ENCODE measurements at regions not wholly inside any gene's neighbourhood (a gene's known extent, or its start where the extent isn't known, plus 50 kb on each side); places are given as distances from the start of the nearest gene placed in this dataset.
"Not testable (repeated sequence)": the region's sequence is repeated elsewhere in the genome, so short reads cannot be mapped to it uniquely, and the experiment has no call there.

GRCh38 chr10:45235260-45235769, 80.1 kb downstream of the OR13A1 start:
- H3K9me3 ChIP-seq (replicated peaks in 1 of 2; ENCODE audit: control insufficient read depth in 2 of 2, insufficient read depth in 1 of 2, low read depth in 1 of 2, low read length in 2 of 2); H3K27me3 ChIP-seq (ENCODE audit: control insufficient read depth in 3 of 3, insufficient read depth in 3 of 3, low read depth in 1 of 3, low read length in 3 of 3); H3K4ac ChIP-seq (ENCODE audit: low read length); H2AK5ac ChIP-seq (ENCODE audit: low read depth, low read length); H3K4me3 ChIP-seq (ENCODE audit: low read length in 2 of 2); H3K4me2 ChIP-seq (ENCODE audit: insufficient read depth, low read length, poor library complexity, severe bottlenecking); H3K9ac ChIP-seq (ENCODE audit: low read depth, low read length, poor library complexity); H3K27ac ChIP-seq (replicated peaks; ENCODE audit: low read length); H4K91ac ChIP-seq (ENCODE audit: low read depth, low read length, poor library complexity); H3K23ac ChIP-seq (ENCODE audit: low read depth, low read length, poor library complexity); H3K79me1 ChIP-seq (ENCODE audit: low read depth, low read length); H2BK12ac ChIP-seq (ENCODE audit: low read length); H4K8ac ChIP-seq (ENCODE audit: low read depth, low read length); H3K4me1 ChIP-seq (ENCODE audit: control insufficient read depth in 2 of 2, insufficient read depth in 1 of 2, low read depth in 1 of 2, low read length in 2 of 2); H3K18ac ChIP-seq (ENCODE audit: low read length); H2BK15ac ChIP-seq (ENCODE audit: low read length); H2BK120ac ChIP-seq (ENCODE audit: low read depth, low read length); H2BK5ac ChIP-seq (ENCODE audit: low read length); H3K36me3 ChIP-seq (replicated peaks in 1 of 2; ENCODE audit: control insufficient read depth in 2 of 2, insufficient read depth in 2 of 2, low read length in 2 of 2); H3K14ac ChIP-seq (ENCODE audit: low read length): not testable (repeated sequence)
- no CpG with 5 or more reads among the region's 13 CpGs for WGBS, 2 donors (ENCODE audit: extremely low coverage in 2 of 2, insufficient read length in 2 of 2, insufficient replicate concordance in 1 of 2)
- H2AFZ ChIP-seq (ENCODE audit: low read length): peak overlapping the region; percentile 66
- peak; percentile 87 for DNase-seq (ENCODE audit: low spot score)

GRCh38 chr10:45235798-45236220, 79.6 kb downstream of the OR13A1 start:
- no peak overlapping the region for H3K4me3 ChIP-seq (ENCODE audit: low read length in 2 of 2)
- H3K79me1 ChIP-seq (ENCODE audit: low read depth, low read length): no peaks in the 10 kb centered on the region
- no peak overlapping the region for H3K4me2 ChIP-seq (ENCODE audit: insufficient read depth, low read length, poor library complexity, severe bottlenecking)
- H2BK12ac ChIP-seq (ENCODE audit: low read length): no peak overlapping the region
- H3K14ac ChIP-seq (ENCODE audit: low read length): no peak overlapping the region
- no peak overlapping the region for H4K8ac ChIP-seq (ENCODE audit: low read depth, low read length)
- no peak overlapping the region for H2BK5ac ChIP-seq (ENCODE audit: low read length)
- no peaks in the 10 kb centered on the region for H3K9me3 ChIP-seq (replicated peaks in 1 of 2; ENCODE audit: control insufficient read depth in 2 of 2, insufficient read depth in 1 of 2, low read depth in 1 of 2, low read length in 2 of 2)
- DNase-seq (ENCODE audit: low spot score): no peak
- H3K18ac ChIP-seq (ENCODE audit: low read length): no peak overlapping the region
- H4K91ac ChIP-seq (ENCODE audit: low read depth, low read length, poor library complexity): no peak overlapping the region
- no CpG with 5 or more reads among the region's 7 CpGs for WGBS, 2 donors (ENCODE audit: extremely low coverage in 2 of 2, insufficient read length in 2 of 2, insufficient replicate concordance in 1 of 2)
- no peak overlapping the region for H3K23ac ChIP-seq (ENCODE audit: low read depth, low read length, poor library complexity)
- H2AK5ac ChIP-seq (ENCODE audit: low read depth, low read length): no peak overlapping the region
- H3K4ac ChIP-seq (ENCODE audit: low read length): no peak overlapping the region
- no peak overlapping the region for H2BK120ac ChIP-seq (ENCODE audit: low read depth, low read length)
- no peaks in the 10 kb centered on the region for H3K27me3 ChIP-seq (ENCODE audit: control insufficient read depth in 3 of 3, insufficient read depth in 3 of 3, low read depth in 1 of 3, low read length in 3 of 3)
- H2AFZ ChIP-seq (ENCODE audit: low read length): no peak overlapping the region
- H3K27ac ChIP-seq (replicated peaks; ENCODE audit: low read length): no peak overlapping the region
- no peaks in the 10 kb centered on the region for H3K36me3 ChIP-seq (replicated peaks in 1 of 2; ENCODE audit: control insufficient read depth in 2 of 2, insufficient read depth in 2 of 2, low read length in 2 of 2)
- no peaks in the 10 kb centered on the region for H3K4me1 ChIP-seq (ENCODE audit: control insufficient read depth in 2 of 2, insufficient read depth in 1 of 2, low read depth in 1 of 2, low read length in 2 of 2)
- no peak overlapping the region for H2BK15ac ChIP-seq (ENCODE audit: low read length)
- H3K9ac ChIP-seq (ENCODE audit: low read depth, low read length, poor library complexity): no peak overlapping the region

GRCh38 chr10:45238896-45239295, 76.5 kb downstream of the OR13A1 start:
- Histone ChIP-seq H3K18ac (ENCODE audit: low read length) (no peak overlapping the region), H2AK5ac (ENCODE audit: low read depth, low read length) (no peak overlapping the region), H3K4ac (ENCODE audit: low read length) (no peak overlapping the region), H3K27ac (replicated peaks; ENCODE audit: low read length) (no peak overlapping the region), H2BK5ac (ENCODE audit: low read length) (no peak overlapping the region), H2BK12ac (ENCODE audit: low read length) (no peak overlapping the region), H3K79me1 (ENCODE audit: low read depth, low read length) (no peaks in the 10 kb centered on the region), H3K9ac (ENCODE audit: low read depth, low read length, poor library complexity) (no peak overlapping the region), H3K4me1 (ENCODE audit: control insufficient read depth in 2 of 2, insufficient read depth in 1 of 2, low read depth in 1 of 2, low read length in 2 of 2) (no peaks in the 10 kb centered on the region), H2AFZ (ENCODE audit: low read length) (no peak overlapping the region), H3K14ac (ENCODE audit: low read length) (no peak overlapping the region), H3K27me3 (ENCODE audit: control insufficient read depth in 3 of 3, insufficient read depth in 3 of 3, low read depth in 1 of 3, low read length in 3 of 3) (no peaks in the 10 kb centered on the region), H3K9me3 (replicated peaks in 1 of 2; ENCODE audit: control insufficient read depth in 2 of 2, insufficient read depth in 1 of 2, low read depth in 1 of 2, low read length in 2 of 2) (no peaks in the 10 kb centered on the region), H3K4me2 (ENCODE audit: insufficient read depth, low read length, poor library complexity, severe bottlenecking) (no peak overlapping the region), H3K4me3 (ENCODE audit: low read length in 2 of 2) (no peak overlapping the region), H4K8ac (ENCODE audit: low read depth, low read length) (no peak overlapping the region), H2BK15ac (ENCODE audit: low read length) (no peak overlapping the region), H4K91ac (ENCODE audit: low read depth, low read length, poor library complexity) (no peak overlapping the region), H2BK120ac (ENCODE audit: low read depth, low read length) (no peak overlapping the region), H3K23ac (ENCODE audit: low read depth, low read length, poor library complexity) (no peak overlapping the region), H3K36me3 (replicated peaks in 1 of 2; ENCODE audit: control insufficient read depth in 2 of 2, insufficient read depth in 2 of 2, low read length in 2 of 2) (no peaks in the 10 kb centered on the region)
- WGBS, 2 donors (ENCODE audit: extremely low coverage in 2 of 2, insufficient read length in 2 of 2, insufficient replicate concordance in 1 of 2): no CpG with 5 or more reads among the region's 5 CpGs
- DNase-seq (ENCODE audit: low spot score): no peak

- H3K4ac ChIP-seq (ENCODE audit: low read length): no peak overlapping the region
- H2AFZ ChIP-seq (ENCODE audit: low read length): no peak overlapping the region
- H4K8ac ChIP-seq (ENCODE audit: low read depth, low read length): no peak overlapping the region
- no peak for DNase-seq (ENCODE audit: low spot score)
- no peak overlapping the region for H2BK5ac ChIP-seq (ENCODE audit: low read length)
- no peaks in the 10 kb centered on the region for H3K9me3 ChIP-seq (replicated peaks in 1 of 2; ENCODE audit: control insufficient read depth in 2 of 2, insufficient read depth in 1 of 2, low read depth in 1 of 2, low read length in 2 of 2)
- no peak overlapping the region for H3K23ac ChIP-seq (ENCODE audit: low read depth, low read length, poor library complexity)
- no peak overlapping the region for H2BK120ac ChIP-seq (ENCODE audit: low read depth, low read length)
- no peaks in the 10 kb centered on the region for H3K79me1 ChIP-seq (ENCODE audit: low read depth, low read length)
- H3K4me1 ChIP-seq (ENCODE audit: control insufficient read depth in 2 of 2, insufficient read depth in 1 of 2, low read depth in 1 of 2, low read length in 2 of 2): no peaks in the 10 kb centered on the region
- H4K91ac ChIP-seq (ENCODE audit: low read depth, low read length, poor library complexity): no peak overlapping the region
- H2BK15ac ChIP-seq (ENCODE audit: low read length): no peak overlapping the region
- no peak overlapping the region for H3K27ac ChIP-seq (replicated peaks; ENCODE audit: low read length)
- no peaks in the 10 kb centered on the region for H3K27me3 ChIP-seq (ENCODE audit: control insufficient read depth in 3 of 3, insufficient read depth in 3 of 3, low read depth in 1 of 3, low read length in 3 of 3)
- no peak overlapping the region for H3K4me3 ChIP-seq (ENCODE audit: low read length in 2 of 2)
- no CpG with 5 or more reads among the region's 11 CpGs for WGBS, 2 donors (ENCODE audit: extremely low coverage in 2 of 2, insufficient read length in 2 of 2, insufficient replicate concordance in 1 of 2)
- no peak overlapping the region for H2AK5ac ChIP-seq (ENCODE audit: low read depth, low read length)
- H3K9ac ChIP-seq (ENCODE audit: low read depth, low read length, poor library complexity): no peak overlapping the region
- no peak overlapping the region for H2BK12ac ChIP-seq (ENCODE audit: low read length)
- H3K36me3 ChIP-seq (replicated peaks in 1 of 2; ENCODE audit: control insufficient read depth in 2 of 2, insufficient read depth in 2 of 2, low read length in 2 of 2): no peaks in the 10 kb centered on the region
- H3K18ac ChIP-seq (ENCODE audit: low read length): no peak overlapping the region
- H3K14ac ChIP-seq (ENCODE audit: low read length): no peak overlapping the region
- no peak overlapping the region for H3K4me2 ChIP-seq (ENCODE audit: insufficient read depth, low read length, poor library complexity, severe bottlenecking)
Observed at GRCh38 chr10:45239642-45240041, 75.8 kb downstream of the OR13A1 start.

Measured in neuronal stem cell (in vitro differentiated cells).